ENCODE measurements at regions not wholly inside any gene's neighbourhood (a gene's known extent, or its start where the extent isn't known, plus 50 kb on each side); places are given as distances from the start of the nearest gene placed in this dataset.

GRCh38 chr7:114857605-114858004, 64.3 kb upstream of the MDFIC start:
- no peak for DNase-seq (ENCODE audit: low read depth)

GRCh38 chr7:114859477-114859876, 62.4 kb upstream of the MDFIC start:
- DNase-seq (ENCODE audit: low read depth), result no peak

- DNase-seq (ENCODE audit: low read depth), result no peak
Observed at GRCh38 chr7:114860206-114860605, 61.7 kb upstream of the MDFIC start.

GRCh38 chr7:114862406-114862805, 59.5 kb upstream of the MDFIC start:
- no peak for DNase-seq (ENCODE audit: low read depth)

GRCh38 chr7:114864278-114864677, 57.6 kb upstream of the MDFIC start:
- DNase-seq (ENCODE audit: low read depth), result no peak

- DNase-seq (ENCODE audit: low read depth), result no peak
Observed at GRCh38 chr7:114865564-114865963, 56.3 kb upstream of the MDFIC start.

Data from non-pigmented ciliary epithelial cell (primary cell).